Right lobe of liver (tissue), 6 donors: ENCODE measurements at regions not wholly inside any gene's neighbourhood (a gene's known extent, or its start where the extent isn't known, plus 50 kb on each side); places are given as distances from the start of the nearest gene placed in this dataset.

Experiments
- ATAC-seq, 4 donors: fragments of 200-7000 bp; cut with Tn5 transposase; one replicate each; pipeline ENCODE4 v1.9.1; 2020; ENCODE audit warnings: mild to moderate bottlenecking in 4 of 4, moderate library complexity in 4 of 4
- DNase-seq, 3 donors: peaks; one replicate each; pipeline ENCODE4 v3.0.0-alpha.2; 2020
- H3K27ac ChIP-seq, 3 donors: fragments of 200-600 bp; one replicate each; pipeline ENCODE4 v1.8.0; 2022
- H3K27me3 ChIP-seq, 2 donors: fragments of 200-600 bp; one replicate each; pipeline ENCODE4 v1.8.0; 2022
- H3K36me3 ChIP-seq, 4 donors: fragments of 200-600 bp; sonication (generic) in 1 of 4; one replicate each; pipeline versions ENCODE4 v1.5.1 to v1.8.0; 2017 to 2022; ENCODE audit warnings: control low read depth in 1 of 4
- H3K4me1 ChIP-seq, 4 donors: fragments of 200-600 bp; sonication (generic) in 1 of 4; one replicate each; pipeline versions ENCODE4 v1.5.1 to v1.8.0; 2017 to 2022; ENCODE audit warnings: control low read depth in 1 of 4
- H3K4me3 ChIP-seq, 3 donors: fragments of 200-600 bp; one replicate each; pipeline ENCODE4 v1.8.0; 2022
- H3K9me3 ChIP-seq, 4 donors: fragments of 200-600 bp; sonication (generic) in 1 of 4; one replicate each; pipeline versions ENCODE4 v1.5.1 to v1.8.0; 2017 to 2022; ENCODE audit warnings: control low read depth in 1 of 4
- POLR2A ChIP-seq: fragments of 450-650 bp; IDR thresholded peaks from one replicate; pipeline ENCODE4 v1.6.1; 2017; ENCODE audit warnings: antibody characterized with exemption, mild to moderate bottlenecking
- WGBS: methylation state at CpG from one replicate; pipeline ENCODE4 v1.1.6; 2018; ENCODE audit warnings: low coverage, low lambda C conversion rate; ENCODE audit not compliant: insufficient coverage; ENCODE audit errors: missing lambda C conversion rate; 5-methylcytosine and 5-hydroxymethylcytosine counted together
- intact Hi-C, 2 donors: fragments of 100-400 bp; cut with DNase I; formaldehyde crosslinking; loops; one replicate each; pipeline versions ENCODE4 v1.11.2 to v1.14.1; 2022
- TF ChIP-seq, protein P1 (sequence below), 4 donors: fragments of 200-600 bp in 3 of 4; fragments of 450-650 bp in 1 of 4; IDR thresholded peaks; one replicate each; pipeline versions ENCODE4 v1.5.1 to v1.8.0; 2016 to 2022; ENCODE audit warnings: antibody characterized with exemption in 4 of 4, mild to moderate bottlenecking in 2 of 4
- donor health status: DM: no; HTN: yes; CAD: no.
- donor health status: DM: no; HTN: no; CAD: no.
- donor health status: DM: no; HTN: no; CAD: no.
- donor health status: DM: no; HTN: yes; CAD: no.
- donor health status: DM: no; HTN: yes; CAD: no.

DNA sequence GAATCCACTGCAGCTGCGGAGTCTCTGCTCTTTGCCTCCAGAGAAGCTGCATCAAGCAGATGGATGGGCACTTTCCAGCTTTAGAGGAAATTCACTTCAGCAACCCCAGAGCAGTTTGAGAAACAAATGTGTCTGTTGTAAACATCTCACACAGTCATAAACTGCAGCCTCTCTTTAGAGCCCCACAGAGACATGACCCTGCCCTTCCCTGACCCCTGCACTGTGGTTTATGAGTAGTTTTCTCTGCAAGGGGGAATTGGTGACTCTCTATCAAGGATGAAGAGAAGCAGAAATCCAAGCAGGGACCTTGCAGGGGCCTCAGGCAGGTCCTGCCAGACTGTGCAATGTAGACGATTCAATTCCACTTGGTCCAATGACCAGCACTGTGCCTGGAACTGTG is 160.2 kb downstream of the SH2D4B start:
- Histone ChIP-seq H3K9me3 (no peaks in the 10 kb centered on the region), H3K4me3 (no peak overlapping the region), H3K36me3 (no peaks in the 10 kb centered on the region), H3K27ac (no peak overlapping the region), H3K27me3 (no peaks in the 10 kb centered on the region), H3K4me1 (no peaks in the 10 kb centered on the region)
- DNase-seq (no peak), ATAC-seq (no peak)
- 46% methylated on average over 2 of the region's 2 CpGs for WGBS
- intact Hi-C loops: loop anchor here in 1 of 2 donors (10.0 kb wide), 1 partner anchor 227 kb away; no protein-coding TSS in a partner anchor
- no peak for TF ChIP-seq POLR2A
- TF ChIP-seq, protein P1, sequence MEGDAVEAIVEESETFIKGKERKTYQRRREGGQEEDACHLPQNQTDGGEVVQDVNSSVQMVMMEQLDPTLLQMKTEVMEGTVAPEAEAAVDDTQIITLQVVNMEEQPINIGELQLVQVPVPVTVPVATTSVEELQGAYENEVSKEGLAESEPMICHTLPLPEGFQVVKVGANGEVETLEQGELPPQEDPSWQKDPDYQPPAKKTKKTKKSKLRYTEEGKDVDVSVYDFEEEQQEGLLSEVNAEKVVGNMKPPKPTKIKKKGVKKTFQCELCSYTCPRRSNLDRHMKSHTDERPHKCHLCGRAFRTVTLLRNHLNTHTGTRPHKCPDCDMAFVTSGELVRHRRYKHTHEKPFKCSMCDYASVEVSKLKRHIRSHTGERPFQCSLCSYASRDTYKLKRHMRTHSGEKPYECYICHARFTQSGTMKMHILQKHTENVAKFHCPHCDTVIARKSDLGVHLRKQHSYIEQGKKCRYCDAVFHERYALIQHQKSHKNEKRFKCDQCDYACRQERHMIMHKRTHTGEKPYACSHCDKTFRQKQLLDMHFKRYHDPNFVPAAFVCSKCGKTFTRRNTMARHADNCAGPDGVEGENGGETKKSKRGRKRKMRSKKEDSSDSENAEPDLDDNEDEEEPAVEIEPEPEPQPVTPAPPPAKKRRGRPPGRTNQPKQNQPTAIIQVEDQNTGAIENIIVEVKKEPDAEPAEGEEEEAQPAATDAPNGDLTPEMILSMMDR (IDR thresholded peaks at IDR 0.05): no peak

DNA sequence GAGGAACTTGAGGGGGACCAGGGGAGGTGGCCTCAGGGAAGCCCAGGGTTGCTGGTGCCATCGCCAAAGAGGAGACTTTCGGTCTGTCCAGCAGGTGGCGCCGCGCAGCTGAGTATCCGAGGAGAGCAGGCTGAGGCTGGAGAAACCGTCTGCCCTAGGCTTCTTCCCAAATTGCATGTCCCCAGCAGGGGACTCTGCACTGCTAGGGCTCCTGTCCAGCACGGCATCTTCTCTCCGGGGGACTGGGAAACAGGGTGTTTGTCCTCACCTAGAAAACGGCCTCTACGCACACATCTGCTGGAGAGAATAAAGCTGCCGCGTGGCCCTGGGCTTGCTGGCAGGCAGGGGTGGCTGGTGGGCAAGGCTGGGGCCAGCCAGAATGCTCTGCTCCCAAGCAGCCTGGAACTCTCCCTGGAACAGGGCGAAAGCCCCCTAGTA is 161.9 kb downstream of the SH2D4B start:
- H3K36me3 ChIP-seq: no peaks in the 10 kb centered on the region
- TF ChIP-seq, protein P1 (IDR thresholded peaks at IDR 0.05): peak; percentile 75 to 87 (median 84)
- no peak for TF ChIP-seq POLR2A
- ATAC-seq (peak; percentile 92 to 98 (median 94)), DNase-seq (peak; percentile 87 to 88 (median 87))
- intact Hi-C loops: loop anchor here in 1 of 2 donors (10.0 kb wide), 1 partner anchor 225 kb away; no protein-coding TSS in a partner anchor
- H3K9me3 ChIP-seq: no peaks in the 10 kb centered on the region
- 3% methylated on average over 10 of the region's 14 CpGs for WGBS
- H3K4me3 ChIP-seq: no peak overlapping the region
- no peaks in the 10 kb centered on the region for H3K27me3 ChIP-seq
- H3K27ac ChIP-seq: no peak overlapping the region
- H3K4me1 ChIP-seq: no peaks in the 10 kb centered on the region

DNA sequence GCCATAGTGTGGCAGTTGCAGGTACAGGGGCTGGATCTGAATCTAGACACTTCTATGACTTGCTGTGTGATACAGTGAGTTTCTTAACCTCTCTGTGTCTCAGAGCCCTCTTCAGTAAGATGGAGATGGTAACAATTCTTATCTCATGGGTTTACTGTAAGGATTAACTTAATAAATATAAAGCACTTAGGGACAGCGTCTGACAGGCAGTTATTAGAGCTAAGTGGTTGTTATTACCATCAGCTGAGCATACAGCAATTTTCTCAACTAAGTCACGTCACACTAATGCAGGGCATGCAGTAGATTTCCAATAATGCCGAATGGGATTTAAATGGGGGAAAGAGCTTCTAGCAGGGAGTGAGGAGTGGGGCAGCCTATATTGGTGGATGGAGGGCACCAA is 162.6 kb downstream of the SH2D4B start:
- TF ChIP-seq, protein P1 (IDR thresholded peaks at IDR 0.05): no peak
- TF ChIP-seq POLR2A: no peak
- Histone ChIP-seq H3K9me3 (no peaks in the 10 kb centered on the region), H3K27ac (no peak overlapping the region), H3K36me3 (no peaks in the 10 kb centered on the region), H3K27me3 (no peaks in the 10 kb centered on the region), H3K4me1 (no peaks in the 10 kb centered on the region), H3K4me3 (no peak overlapping the region)
- intact Hi-C loops: no loop called here
- WGBS: 71% methylated on average over 3 of the region's 3 CpGs
- ATAC-seq (no peak), DNase-seq (no peak)

DNA sequence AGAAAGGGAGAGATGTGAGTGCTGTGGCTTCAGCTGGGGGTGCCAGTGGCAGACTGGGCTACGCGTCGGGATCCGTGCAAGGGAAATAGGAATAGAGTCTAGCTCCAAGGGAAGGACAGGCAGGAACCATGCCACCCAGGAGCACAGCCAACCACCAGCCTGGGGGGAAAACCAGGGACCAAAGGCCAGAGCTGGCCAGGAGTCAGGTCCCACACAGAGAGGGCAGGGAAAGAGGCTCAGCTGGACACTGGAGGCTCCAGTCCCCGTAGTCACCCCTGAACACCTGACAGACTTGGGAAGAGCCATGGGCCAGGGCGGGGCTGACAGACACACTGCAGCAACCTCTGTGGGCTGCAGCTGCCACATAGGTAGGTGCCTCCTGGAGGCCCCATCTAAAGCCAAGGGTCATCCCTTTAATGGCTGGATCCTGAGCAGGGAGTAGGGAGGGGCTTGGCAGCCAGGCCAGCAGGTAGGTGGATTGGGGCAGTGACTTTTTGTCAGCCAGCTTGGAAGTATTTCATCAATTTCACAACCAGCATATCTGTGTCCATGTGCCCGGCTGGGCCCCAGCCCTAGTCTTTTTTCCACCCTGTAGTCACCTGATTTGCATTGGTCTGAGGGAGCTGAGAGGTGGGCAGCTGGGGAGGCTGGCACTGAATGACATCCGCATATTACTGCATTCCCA is 163.2 kb downstream of the SH2D4B start:
- no peak for TF ChIP-seq POLR2A
- Histone ChIP-seq H3K27ac (no peak overlapping the region), H3K36me3 (no peaks in the 10 kb centered on the region), H3K27me3 (no peaks in the 10 kb centered on the region), H3K9me3 (no peaks in the 10 kb centered on the region), H3K4me3 (no peak overlapping the region), H3K4me1 (no peaks in the 10 kb centered on the region)
- 93% methylated on average over 3 of the region's 8 CpGs for WGBS
- DNase-seq (peak in 1 of 3 donors; percentile 51), ATAC-seq (peak in 3 of 4 donors; percentile 8 to 74 (median 42))
- intact Hi-C loops: no loop called here

DNA sequence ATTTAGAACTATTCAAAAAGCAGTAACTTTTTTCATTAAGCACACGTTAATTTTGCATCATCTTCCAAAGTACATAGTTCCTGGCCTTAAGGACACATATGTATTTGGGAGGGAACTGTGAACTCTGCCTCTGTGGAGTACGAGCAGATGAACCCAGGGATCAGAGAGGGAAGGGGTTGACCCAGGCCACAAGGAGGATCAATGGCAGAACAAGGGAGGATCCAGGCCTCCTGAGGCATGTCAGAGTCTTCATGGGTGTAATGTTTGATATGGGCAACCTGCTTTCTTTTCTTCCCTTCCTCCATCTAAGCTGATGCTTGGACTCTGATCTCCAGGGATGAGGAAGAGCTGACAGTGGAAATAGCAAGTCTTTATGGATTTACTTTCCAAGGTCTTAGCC is 164.0 kb downstream of the SH2D4B start:
- no peaks in the 10 kb centered on the region for H3K9me3 ChIP-seq
- TF ChIP-seq, protein P1 (IDR thresholded peaks at IDR 0.05): no peak
- no peak for TF ChIP-seq POLR2A
- H3K4me3 ChIP-seq: no peak overlapping the region
- no peaks in the 10 kb centered on the region for H3K4me1 ChIP-seq
- H3K27me3 ChIP-seq: no peaks in the 10 kb centered on the region
- 30% methylated on average over 2 of the region's 2 CpGs for WGBS
- no peak for ATAC-seq
- no peak overlapping the region for H3K27ac ChIP-seq
- no peak for DNase-seq
- no peaks in the 10 kb centered on the region for H3K36me3 ChIP-seq
- intact Hi-C loops: no loop called here
